NCI-H2196 (cell line): ENCODE measurements at regions not wholly inside any gene's neighbourhood (a gene's known extent, or its start where the extent isn't known, plus 50 kb on each side); places are given as distances from the start of the nearest gene placed in this dataset.

Source experiments
- DNase-seq: peaks from one replicate; lab custom pipeline; 2025; ENCODE audit not compliant: unreplicated experiment; lab: John Stamatoyannopoulos, UW

GRCh38 chr20:60211618-60212463 is 253.6 kb downstream of the CDH26 start:
- no peak for DNase-seq

GRCh38 chr20:60212695-60213094 is 254.5 kb downstream of the CDH26 start:
- DNase-seq = no peak

- DNase-seq = no peak
Measured at GRCh38 chr20:60213126-60213893, 255.1 kb downstream of the CDH26 start.

- no peak for DNase-seq
Measured at GRCh38 chr20:60214901-60215815, 256.9 kb downstream of the CDH26 start.

DNA sequence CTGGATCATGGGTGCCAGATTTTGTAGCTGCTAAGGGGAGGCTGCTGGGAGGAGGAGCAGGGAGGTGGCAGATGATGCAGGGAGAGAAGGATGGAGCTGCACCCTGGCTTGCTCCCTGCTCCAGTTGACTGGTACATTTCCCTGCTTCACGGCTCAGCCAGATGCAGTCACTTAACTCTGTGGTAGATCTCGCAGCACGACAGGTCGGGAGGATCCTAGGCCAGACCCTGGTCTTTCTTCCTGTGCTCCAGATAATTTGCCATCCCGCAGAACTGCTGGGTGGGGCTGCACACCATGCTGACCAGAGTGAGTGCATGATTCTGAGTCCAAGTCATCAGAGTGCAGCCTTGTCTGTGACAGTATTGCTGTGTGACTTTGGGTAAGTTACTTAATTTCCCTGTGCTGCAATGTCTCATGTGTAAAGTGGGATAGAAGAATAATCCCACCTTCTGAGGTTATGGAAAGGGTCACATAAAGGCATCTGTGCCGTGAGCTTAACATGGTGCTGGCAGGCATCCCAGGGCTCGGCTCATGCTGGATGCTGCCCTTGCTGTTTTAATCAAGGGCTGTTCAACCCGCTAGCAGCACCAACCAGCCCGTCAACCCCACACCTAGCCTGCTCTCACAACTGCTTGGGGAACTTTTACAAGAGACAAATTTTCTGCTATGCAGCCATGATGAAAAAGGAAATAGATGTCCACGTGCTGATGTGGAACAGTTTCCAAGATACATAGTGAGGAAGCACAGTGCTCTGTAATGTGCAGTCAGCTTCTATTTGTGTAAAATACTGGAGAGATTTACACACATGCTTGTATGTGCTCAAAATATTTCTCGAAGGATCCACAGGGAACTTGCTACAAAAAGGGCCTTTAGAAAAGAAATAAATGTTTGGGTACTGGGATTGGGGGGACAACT is 257.9 kb downstream of the CDH26 start:
- no peak for DNase-seq

DNA sequence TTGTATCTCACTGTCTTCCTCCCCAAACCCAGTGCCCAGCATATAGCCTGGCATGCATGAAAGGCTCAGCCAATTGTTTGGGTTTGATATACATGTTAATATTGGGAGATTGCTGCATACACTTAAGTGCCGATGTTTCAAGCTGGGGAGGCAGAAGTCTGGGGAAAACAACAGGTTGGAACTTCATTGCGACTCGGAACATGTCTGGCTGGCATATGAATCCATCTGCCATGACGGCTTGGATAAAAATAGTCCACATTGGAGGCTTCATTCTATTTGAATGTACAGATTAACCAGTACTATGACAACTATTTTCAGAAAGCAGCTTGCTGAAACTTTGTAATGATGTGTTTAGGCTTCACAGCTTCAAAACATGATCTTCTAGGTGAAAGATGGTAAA is 261.0 kb downstream of the CDH26 start:
- DNase-seq = no peak

DNA sequence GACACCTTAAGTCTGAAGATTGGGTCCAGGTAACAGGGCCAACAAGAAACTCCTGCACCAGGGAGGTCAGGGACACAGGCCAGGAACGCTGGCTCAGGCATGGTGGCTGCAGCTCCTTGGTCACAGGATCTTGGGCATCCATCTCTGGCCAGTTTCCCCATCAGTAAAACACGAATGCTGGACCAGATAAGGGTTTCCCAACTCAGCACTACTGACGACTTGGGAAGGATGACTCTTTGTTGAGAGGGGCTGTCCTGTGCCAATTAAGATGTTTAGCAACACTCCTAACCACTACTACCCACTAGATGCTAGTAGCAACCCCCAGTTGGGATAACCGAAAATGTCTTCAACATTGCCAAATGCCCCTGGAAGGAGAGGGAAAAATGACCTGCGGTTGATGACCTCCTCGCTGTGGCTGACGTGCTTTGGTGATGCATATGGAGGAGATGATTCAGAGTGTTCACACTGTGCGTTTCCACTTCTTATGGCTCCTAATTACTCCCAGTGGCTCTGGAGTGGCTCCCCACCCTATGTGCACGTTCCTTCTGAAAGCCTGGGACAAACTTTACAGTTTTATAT is 261.9 kb downstream of the CDH26 start:
- no peak for DNase-seq

DNA sequence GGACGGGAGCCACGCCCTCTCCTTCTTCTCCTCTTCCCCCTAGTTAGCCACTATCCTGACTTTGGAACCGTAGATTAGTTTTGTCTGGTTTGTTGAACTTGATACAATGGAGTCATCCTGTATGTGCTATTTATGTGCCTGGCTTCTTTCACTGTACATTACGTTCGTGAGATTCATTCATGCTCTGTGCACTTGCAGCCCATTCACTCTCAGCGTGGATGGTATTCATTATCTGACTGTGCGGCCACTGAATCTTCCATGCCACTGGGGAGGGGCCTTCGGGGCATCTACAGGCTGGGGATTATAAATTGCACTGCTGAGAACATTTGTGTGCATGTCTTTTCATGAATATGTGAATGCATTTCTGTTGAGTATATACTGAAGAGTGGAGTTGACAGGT is 262.5 kb downstream of the CDH26 start:
- DNase-seq = no peak

DNA sequence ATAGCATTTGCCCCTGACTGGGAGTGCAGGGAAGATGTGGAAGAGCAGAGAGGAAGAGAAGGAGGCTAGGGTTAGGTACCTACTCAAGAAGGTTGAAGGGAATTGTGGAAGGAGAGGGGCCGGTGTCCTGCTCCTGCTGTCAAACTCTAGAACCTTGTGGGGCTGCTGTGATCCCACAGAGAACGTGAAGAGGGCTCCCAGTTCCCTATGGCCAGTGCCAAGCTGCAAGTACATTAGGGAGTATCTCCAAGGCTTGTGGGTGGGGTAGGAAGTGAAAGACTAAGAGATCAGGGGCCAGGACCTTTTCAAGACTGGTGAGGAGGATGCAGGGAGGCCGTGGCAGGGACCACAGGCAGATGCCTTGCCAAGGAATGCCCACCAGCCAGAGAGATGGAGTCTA is 263.4 kb downstream of the CDH26 start:
- DNase-seq = no peak

DNA sequence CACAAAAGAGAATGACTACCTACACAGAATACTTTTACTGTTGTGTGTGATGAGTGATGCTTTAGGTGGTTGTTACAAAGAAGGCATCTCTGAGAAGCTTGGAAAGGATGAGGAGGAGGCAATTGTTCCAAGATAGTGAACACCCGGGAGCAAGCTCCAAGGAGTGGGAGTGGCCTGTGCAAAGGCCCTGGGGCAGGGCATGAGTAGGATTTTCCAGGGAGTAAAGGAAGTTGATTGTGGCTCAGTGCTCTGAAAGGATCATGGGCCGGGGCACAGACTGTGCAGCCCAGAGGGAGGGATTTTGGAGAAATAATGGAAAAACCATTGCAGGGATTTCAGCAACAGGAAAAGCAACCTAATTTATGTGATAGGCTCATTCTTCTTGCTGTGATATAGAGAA is 264.3 kb downstream of the CDH26 start:
- DNase-seq = no peak

DNA sequence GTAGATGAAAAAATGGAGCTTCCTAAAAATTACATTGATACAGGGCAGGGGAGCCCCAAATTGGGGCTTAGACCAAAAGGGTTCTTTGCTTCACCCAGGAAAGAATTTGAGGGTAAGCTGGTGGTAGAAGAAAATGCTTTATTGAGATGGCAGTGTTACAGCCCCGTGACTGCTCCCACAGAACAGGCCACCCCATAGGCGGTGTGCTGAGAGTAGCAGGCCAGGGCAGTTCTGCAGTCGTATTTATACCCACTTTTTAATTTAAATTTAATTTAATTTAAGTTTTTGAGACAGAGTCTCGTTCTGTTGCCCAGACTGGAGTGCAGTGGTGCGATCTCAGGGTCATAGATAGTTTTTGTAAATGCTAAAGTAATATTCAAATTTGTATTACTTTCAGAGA is 265.0 kb downstream of the CDH26 start:
- no peak for DNase-seq

- peak; percentile 28 for DNase-seq
Measured at GRCh38 chr20:60224914-60225313, 266.7 kb downstream of the CDH26 start.

GRCh38 chr20:60228255-60228654 is 270.0 kb downstream of the CDH26 start:
- DNase-seq = no peak

DNA sequence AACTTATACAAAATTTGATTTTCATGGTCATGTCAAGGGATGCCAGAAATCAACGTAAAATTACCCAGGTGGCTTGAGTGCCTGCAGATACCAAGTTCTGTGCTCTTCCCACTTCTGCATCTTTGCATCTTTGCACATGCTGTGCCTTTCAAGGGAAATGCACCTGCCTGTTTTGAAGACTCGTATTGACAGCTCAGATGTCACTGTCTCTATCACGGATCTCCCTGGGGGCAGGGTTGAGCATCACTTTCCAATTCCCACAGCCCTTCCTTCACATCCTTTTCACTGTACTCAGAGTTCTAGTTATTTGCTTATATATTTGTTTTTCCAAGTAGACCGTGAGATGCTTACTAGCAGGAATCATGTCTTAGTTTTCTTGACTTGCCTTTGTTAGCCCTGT is 274.2 kb downstream of the CDH26 start:
- no peak for DNase-seq

DNA sequence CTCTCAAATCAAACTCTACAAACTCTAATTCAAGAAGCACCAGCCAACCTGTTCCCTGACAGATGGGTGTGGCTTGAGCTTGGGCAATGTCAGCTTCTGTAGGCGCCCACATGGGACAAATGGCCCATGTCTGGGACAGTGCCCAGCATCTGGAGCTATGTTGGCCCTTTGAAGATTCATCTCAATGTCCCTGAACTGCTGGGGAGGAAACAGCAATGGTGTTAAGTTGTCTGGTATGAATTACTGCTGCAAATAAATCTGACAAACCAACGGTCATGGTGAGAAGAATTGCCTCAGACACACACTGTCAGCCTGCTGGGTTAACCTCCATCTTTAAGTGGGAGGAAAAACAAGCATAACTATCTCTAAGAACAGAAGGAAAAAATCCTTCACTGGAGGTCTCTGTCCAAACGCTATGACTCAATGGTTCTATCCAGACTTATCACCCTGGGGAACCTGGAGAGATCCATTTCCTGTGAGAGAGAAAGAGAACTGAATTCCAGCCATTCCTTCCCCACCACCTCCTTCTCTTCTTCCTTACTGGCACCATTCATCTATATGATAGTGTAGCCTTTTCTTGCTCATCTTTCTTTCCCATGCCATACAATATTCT is 274.9 kb downstream of the CDH26 start:
- no peak for DNase-seq

GRCh38 chr20:60236613-60237012 is 278.4 kb downstream of the CDH26 start:
- DNase-seq = no peak

GRCh38 chr20:60237981-60238380 is 279.8 kb downstream of the CDH26 start:
- DNase-seq = no peak

- DNase-seq = no peak
Measured at GRCh38 chr20:60238992-60239660, 280.9 kb downstream of the CDH26 start.

DNA sequence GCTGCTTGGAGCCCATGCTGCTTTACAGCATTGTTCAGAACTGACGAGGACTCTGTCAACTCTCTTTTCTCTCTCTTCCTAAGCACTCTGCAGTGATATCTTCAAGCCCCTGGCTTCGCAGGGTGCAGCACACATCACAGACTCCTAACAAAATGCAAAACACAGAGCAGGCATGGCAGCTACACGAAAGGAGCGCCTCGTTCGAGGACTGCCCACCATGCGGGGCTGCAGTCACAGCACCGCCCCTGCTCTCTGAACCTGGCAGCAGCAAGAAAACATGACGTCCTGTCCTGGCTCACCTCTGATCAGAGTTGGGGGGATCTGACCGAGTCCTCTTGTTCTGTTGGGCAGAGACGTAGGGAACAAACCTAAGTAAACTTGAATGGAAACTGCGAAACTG is 281.7 kb downstream of the CDH26 start:
- DNase-seq = no peak
